ENCODE measurements at regions not wholly inside any gene's neighbourhood (a gene's known extent, or its start where the extent isn't known, plus 50 kb on each side); places are given as distances from the start of the nearest gene placed in this dataset.

DNA sequence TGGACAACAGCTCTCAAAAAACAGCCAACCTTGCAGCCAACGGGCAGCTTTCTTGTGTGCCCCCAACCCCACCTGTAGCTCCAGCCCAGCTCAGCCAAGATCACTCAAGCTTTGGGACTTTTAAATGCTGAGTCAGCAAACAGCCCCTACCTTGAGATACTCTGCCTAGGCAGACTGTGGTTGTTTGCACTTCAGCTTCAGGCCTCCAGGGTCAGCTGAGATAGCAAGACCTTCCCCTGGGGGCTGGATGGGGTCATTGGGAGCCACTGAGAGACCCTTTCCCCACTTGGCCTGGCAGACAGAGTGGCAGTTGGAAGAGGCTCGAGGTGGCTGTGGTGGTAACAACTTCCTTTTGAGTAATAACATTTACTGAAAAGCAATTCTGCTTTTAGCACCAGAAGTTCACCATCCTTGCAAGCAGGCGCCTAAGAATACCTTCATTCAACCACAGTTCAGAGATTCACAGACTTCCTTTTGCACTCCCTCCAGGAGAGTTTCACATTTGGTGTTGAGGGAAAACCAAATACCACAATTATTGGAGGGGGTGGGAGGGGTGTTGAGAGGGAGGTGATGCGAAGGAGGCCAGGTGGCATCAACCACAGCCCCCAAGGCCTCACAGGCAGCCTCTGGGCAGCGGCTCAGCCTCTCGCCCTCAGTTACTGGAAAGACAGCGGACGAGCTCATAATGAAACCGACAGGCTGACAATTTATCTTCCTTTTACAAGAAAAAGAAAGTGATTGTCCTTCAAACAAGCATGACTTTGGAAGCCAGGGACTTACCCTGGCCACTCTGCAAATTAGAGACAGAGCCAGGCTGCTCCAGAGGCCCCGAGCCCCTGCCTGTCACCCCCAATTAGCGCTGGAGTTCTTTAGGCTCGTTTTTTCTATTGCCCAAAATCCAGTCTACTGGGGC is 148.1 kb downstream of the CEBPB start:
- no peak overlapping the region for H2AFZ ChIP-seq (ENCODE audit: low read depth, low read length)

More for the DNA sequence above, 148.1 kb downstream of the CEBPB start:
- Histone ChIP-seq H3K9me1 (replicated peaks; ENCODE audit: control insufficient read depth, extremely low read depth, insufficient read depth, low read length) (no peaks in the 10 kb centered on the region), H3K27me3 (ENCODE audit: control insufficient read depth in 2 of 2, insufficient read depth in 2 of 2, low read length in 2 of 2) (peaks cover 0 to 5% of the 10 kb centered on the region in 2 experiments), H4K20me1 (replicated peaks; ENCODE audit: control insufficient read depth, extremely low read depth, insufficient read depth, low read length) (no peaks in the 10 kb centered on the region), H3K4me1 (ENCODE audit: control insufficient read depth, extremely low read depth, insufficient read depth, low read length) (no peaks in the 10 kb centered on the region), H3K9ac (replicated peaks; ENCODE audit: extremely low read depth, insufficient read depth, low read length) (no peak overlapping the region), H3K79me2 (ENCODE audit: control insufficient read depth, insufficient read depth, low read length) (no peaks in the 10 kb centered on the region), H3K9me3 (replicated peaks; ENCODE audit: control insufficient read depth, insufficient read depth, low read length) (no peaks in the 10 kb centered on the region), H3K27ac (ENCODE audit: insufficient read depth, low read depth, low read length) (no peak overlapping the region), H3K36me3 (ENCODE audit: control insufficient read depth in 2 of 2, extremely low read depth in 1 of 2, insufficient read depth in 2 of 2, low read length in 2 of 2) (no peaks in the 10 kb centered on the region), H3K4me2 (ENCODE audit: insufficient read depth, low read length) (no peak overlapping the region), H3K4me3 (replicated peaks in 1 of 3; ENCODE audit: insufficient read depth in 1 of 3, low read depth in 1 of 3, low read length in 3 of 3) (no peak overlapping the region)
- TF ChIP-seq POLR2AphosphoS5 (IDR thresholded peaks at IDR 0.05; ENCODE audit: insufficient read depth, low read depth, low read length) (no peak), EZH2 (IDR thresholded peaks at IDR 0.05; ENCODE audit: borderline replicate concordance, low read depth, low read length, severe bottlenecking) (no peak), FOS (IDR thresholded peaks at IDR 0.05; ENCODE audit: borderline replicate concordance, insufficient read depth, low read length) (no peak), JUN (IDR thresholded peaks at IDR 0.05; ENCODE audit: borderline replicate concordance, insufficient read depth, insufficient read length, low read depth) (no peak), MYC (IDR thresholded peaks at IDR 0.05; ENCODE audit: low read depth, low read length) (no peak), POLR2A (IDR thresholded peaks at IDR 0.05; ENCODE audit: low read depth, low read length) (no peak), GATA2 (IDR thresholded peaks at IDR 0.05; ENCODE audit: insufficient read depth, insufficient read length, low read depth, low read length) (no peak)
- TF ChIP-seq, protein P1, sequence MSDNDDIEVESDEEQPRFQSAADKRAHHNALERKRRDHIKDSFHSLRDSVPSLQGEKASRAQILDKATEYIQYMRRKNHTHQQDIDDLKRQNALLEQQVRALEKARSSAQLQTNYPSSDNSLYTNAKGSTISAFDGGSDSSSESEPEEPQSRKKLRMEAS (IDR thresholded peaks at IDR 0.05; ENCODE audit: insufficient read depth, insufficient read length), result no peak
- TF ChIP-seq, protein P2, sequence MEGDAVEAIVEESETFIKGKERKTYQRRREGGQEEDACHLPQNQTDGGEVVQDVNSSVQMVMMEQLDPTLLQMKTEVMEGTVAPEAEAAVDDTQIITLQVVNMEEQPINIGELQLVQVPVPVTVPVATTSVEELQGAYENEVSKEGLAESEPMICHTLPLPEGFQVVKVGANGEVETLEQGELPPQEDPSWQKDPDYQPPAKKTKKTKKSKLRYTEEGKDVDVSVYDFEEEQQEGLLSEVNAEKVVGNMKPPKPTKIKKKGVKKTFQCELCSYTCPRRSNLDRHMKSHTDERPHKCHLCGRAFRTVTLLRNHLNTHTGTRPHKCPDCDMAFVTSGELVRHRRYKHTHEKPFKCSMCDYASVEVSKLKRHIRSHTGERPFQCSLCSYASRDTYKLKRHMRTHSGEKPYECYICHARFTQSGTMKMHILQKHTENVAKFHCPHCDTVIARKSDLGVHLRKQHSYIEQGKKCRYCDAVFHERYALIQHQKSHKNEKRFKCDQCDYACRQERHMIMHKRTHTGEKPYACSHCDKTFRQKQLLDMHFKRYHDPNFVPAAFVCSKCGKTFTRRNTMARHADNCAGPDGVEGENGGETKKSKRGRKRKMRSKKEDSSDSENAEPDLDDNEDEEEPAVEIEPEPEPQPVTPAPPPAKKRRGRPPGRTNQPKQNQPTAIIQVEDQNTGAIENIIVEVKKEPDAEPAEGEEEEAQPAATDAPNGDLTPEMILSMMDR (IDR thresholded peaks at IDR 0.05; ENCODE audit: extremely low read depth in 1 of 2, insufficient read depth in 1 of 2, low read depth in 1 of 2, low read length in 2 of 2), result no peak
- ChIA-PET CTCF (interaction anchor here (1.1 to 2.0 kb wide), 4 partner anchors 8 to 34 kb away, joined by 3 to 4 read pairs (median 3); no protein-coding TSS in a partner anchor), POLR2A (no interaction called here)
- dilution Hi-C loops (cut with MboI; ENCODE audit: extremely low pct_ligation_motif_present, low sequenced_read_pairs), result no loop called here
- DNase-seq (ENCODE audit: low read depth, low spot score) (no peak), FAIRE-seq (no peak)
- intact Hi-C loops (cut with micrococcal nuclease), result no loop called here
- no TSS peak for BruUV-seq (replicated peaks)

Data from endothelial cell of umbilical vein (primary cell).